IPS-NIHi7 (cell line): ENCODE measurements at regions not wholly inside any gene's neighbourhood (a gene's known extent, or its start where the extent isn't known, plus 50 kb on each side); places are given as distances from the start of the nearest gene placed in this dataset.

Experiments used
- DNase-seq: peaks from one replicate; pipeline ENCODE4 v3.0.0; 2012; ENCODE audit warnings: mixed read lengths; ENCODE audit errors: extremely low spot score

- no peak for DNase-seq
Observed at GRCh38 chr3:144375088-144375487, 403.5 kb downstream of the DIPK2A start.

GRCh38 chr3:144380849-144381248 lies 409.2 kb downstream of the DIPK2A start:
- no peak for DNase-seq

GRCh38 chr3:144381607-144382006 lies 410.0 kb downstream of the DIPK2A start:
- DNase-seq = no peak

- no peak for DNase-seq
Observed at GRCh38 chr3:144384241-144384979, 412.8 kb downstream of the DIPK2A start.

- no peak for DNase-seq
Observed at GRCh38 chr3:144390786-144391185, 419.2 kb downstream of the DIPK2A start.

GRCh38 chr3:144391236-144391635 lies 419.6 kb downstream of the DIPK2A start:
- DNase-seq = no peak

- no peak for DNase-seq
Observed at GRCh38 chr3:144394032-144394431, 422.4 kb downstream of the DIPK2A start.

- DNase-seq = no peak
Observed at GRCh38 chr3:144402430-144402829, 430.8 kb downstream of the DIPK2A start.

GRCh38 chr3:144403040-144403457 lies 431.4 kb downstream of the DIPK2A start:
- DNase-seq = no peak

GRCh38 chr3:144407335-144407734 lies 435.7 kb downstream of the DIPK2A start:
- DNase-seq = no peak

- no peak for DNase-seq
Observed at GRCh38 chr3:144409319-144409718, 437.7 kb downstream of the DIPK2A start.

GRCh38 chr3:144413068-144413467 lies 441.4 kb downstream of the DIPK2A start:
- DNase-seq = no peak

- DNase-seq = no peak
Observed at GRCh38 chr3:144415492-144415891, 443.9 kb downstream of the DIPK2A start.

GRCh38 chr3:144424606-144425005 lies 453.0 kb downstream of the DIPK2A start:
- DNase-seq = no peak

GRCh38 chr3:144426366-144426765 lies 454.7 kb downstream of the DIPK2A start:
- DNase-seq = no peak

GRCh38 chr3:144426967-144427366 lies 455.3 kb downstream of the DIPK2A start:
- no peak for DNase-seq

GRCh38 chr3:144429719-144430121 lies 458.1 kb downstream of the DIPK2A start:
- DNase-seq = no peak

- DNase-seq = no peak
Observed at GRCh38 chr3:144431134-144431533, 459.5 kb downstream of the DIPK2A start.

- DNase-seq = no peak
Observed at GRCh38 chr3:144433006-144433405, 461.4 kb downstream of the DIPK2A start.

- DNase-seq = no peak
Observed at GRCh38 chr3:144437989-144438388, 466.4 kb downstream of the DIPK2A start.

GRCh38 chr3:144444061-144444460 lies 472.4 kb downstream of the DIPK2A start:
- DNase-seq = no peak

GRCh38 chr3:144444546-144444945 lies 472.9 kb downstream of the DIPK2A start:
- no peak for DNase-seq

GRCh38 chr3:144455841-144456440 lies 484.3 kb downstream of the DIPK2A start:
- no peak for DNase-seq

- DNase-seq = no peak
Observed at GRCh38 chr3:144457758-144458157, 486.1 kb downstream of the DIPK2A start.
